Tibial nerve (tissue), 4 donors: ENCODE measurements at regions not wholly inside any gene's neighbourhood (a gene's known extent, or its start where the extent isn't known, plus 50 kb on each side); places are given as distances from the start of the nearest gene placed in this dataset.

Source experiments
- EP300 ChIP-seq, 2 donors: sonication (generic); formaldehyde crosslinking; IDR thresholded peaks; one replicate each; pipeline ENCODE4 v1.6.1; 2017; ENCODE audit warnings: antibody characterized with exemption in 2 of 2, mild to moderate bottlenecking in 1 of 2
- TF ChIP-seq, protein P1 (sequence below), 5 experiments: fragments of 200-600 bp in 3 of 5; fragments of 450-650 bp in 2 of 5; sonication (generic) in 3 of 5; IDR thresholded peaks; one replicate each; pipeline ENCODE4 v1.5.1; 2016 to 2019; ENCODE audit warnings: antibody characterized with exemption in 5 of 5, mild to moderate bottlenecking in 3 of 5, moderate library complexity in 2 of 5

DNA sequence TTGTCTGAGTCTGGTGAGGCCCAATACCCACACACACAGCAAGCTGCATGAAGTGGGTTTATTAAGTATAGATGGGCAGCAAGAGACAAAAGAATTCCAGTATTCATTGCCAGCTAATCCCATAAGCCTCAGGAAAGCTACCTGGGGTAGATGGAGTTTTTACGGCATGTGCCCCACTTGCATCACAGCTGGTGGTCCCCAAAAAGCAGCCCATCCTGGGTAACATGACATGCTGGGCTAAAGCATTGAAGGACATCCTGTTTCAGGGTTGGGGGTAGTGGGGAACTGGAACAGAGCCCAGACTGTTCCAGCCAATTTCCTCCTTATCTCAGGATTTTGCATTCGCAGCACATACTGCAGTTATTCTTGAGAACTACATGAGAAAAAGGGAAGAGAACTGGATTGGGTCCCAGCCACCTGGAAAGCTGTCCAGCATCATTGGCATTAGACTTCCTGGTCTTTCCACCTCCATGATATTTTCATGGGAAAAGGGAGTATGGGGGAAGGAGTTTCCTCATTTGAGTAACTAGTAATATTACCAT is 240.1 kb upstream of the MMADHC start:
- TF ChIP-seq, protein P1, sequence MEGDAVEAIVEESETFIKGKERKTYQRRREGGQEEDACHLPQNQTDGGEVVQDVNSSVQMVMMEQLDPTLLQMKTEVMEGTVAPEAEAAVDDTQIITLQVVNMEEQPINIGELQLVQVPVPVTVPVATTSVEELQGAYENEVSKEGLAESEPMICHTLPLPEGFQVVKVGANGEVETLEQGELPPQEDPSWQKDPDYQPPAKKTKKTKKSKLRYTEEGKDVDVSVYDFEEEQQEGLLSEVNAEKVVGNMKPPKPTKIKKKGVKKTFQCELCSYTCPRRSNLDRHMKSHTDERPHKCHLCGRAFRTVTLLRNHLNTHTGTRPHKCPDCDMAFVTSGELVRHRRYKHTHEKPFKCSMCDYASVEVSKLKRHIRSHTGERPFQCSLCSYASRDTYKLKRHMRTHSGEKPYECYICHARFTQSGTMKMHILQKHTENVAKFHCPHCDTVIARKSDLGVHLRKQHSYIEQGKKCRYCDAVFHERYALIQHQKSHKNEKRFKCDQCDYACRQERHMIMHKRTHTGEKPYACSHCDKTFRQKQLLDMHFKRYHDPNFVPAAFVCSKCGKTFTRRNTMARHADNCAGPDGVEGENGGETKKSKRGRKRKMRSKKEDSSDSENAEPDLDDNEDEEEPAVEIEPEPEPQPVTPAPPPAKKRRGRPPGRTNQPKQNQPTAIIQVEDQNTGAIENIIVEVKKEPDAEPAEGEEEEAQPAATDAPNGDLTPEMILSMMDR (IDR thresholded peaks at IDR 0.05) = no peak
- TF ChIP-seq EP300 (IDR thresholded peaks at IDR 0.05) = no peak
